Stimulated activated CD4-positive, alpha-beta T cell treated with anti-CD3 and anti-CD28 coated beads, Interleukin-15, amount 100 ng/mL, for 24 hours (primary cell): ENCODE measurements at regions not wholly inside any gene's neighbourhood (a gene's known extent, or its start where the extent isn't known, plus 50 kb on each side); places are given as distances from the start of the nearest gene placed in this dataset.
A peak's percentile ranks its signal among the peaks of the same experiment; 100 is the strongest.
"Not testable (repeated sequence)": the region's sequence is repeated elsewhere in the genome, so short reads cannot be mapped to it uniquely, and the experiment has no call there.

Experiments used
- DNase-seq: peaks from one replicate; pipeline ENCODE4 v3.0.0-alpha.2; 2020

GRCh38 chr2:9708683-9709538 lies 78.1 kb upstream of the YWHAQ start:
- DNase-seq: peak; percentile 69

- peak; percentile 37 for DNase-seq
These were observed 78.9 kb upstream of the YWHAQ start for GRCh38 chr2:9709539-9710285.

- peak; percentile 65 for DNase-seq
These were observed 79.5 kb upstream of the YWHAQ start for GRCh38 chr2:9710311-9710710.

- peak; percentile 33 for DNase-seq
These were observed 81.5 kb upstream of the YWHAQ start for GRCh38 chr2:9712263-9712662.

- DNase-seq: no peak
These were observed 83.9 kb upstream of the YWHAQ start for GRCh38 chr2:9714630-9715214.

GRCh38 chr2:9715238-9715637 lies 84.4 kb upstream of the YWHAQ start:
- DNase-seq: no peak

- no peak for DNase-seq
These were observed 87.2 kb upstream of the YWHAQ start for GRCh38 chr2:9717886-9718451.

GRCh38 chr2:9720352-9721093 lies 89.7 kb upstream of the YWHAQ start:
- DNase-seq: no peak

GRCh38 chr2:9721344-9721743 lies 90.5 kb upstream of the YWHAQ start:
- no peak for DNase-seq

- no peak for DNase-seq
These were observed 91.7 kb upstream of the YWHAQ start for GRCh38 chr2:9722451-9722850.

GRCh38 chr2:9724565-9724964 lies 93.8 kb upstream of the YWHAQ start:
- no peak for DNase-seq

- no peak for DNase-seq
These were observed 94.3 kb upstream of the YWHAQ start for GRCh38 chr2:9725106-9725505.

- not testable (repeated sequence) for DNase-seq
These were observed 95.2 kb upstream of the YWHAQ start for GRCh38 chr2:9726016-9726415.

GRCh38 chr2:9730523-9730922 lies 99.7 kb upstream of the YWHAQ start:
- not testable (repeated sequence) for DNase-seq

- DNase-seq: no peak
These were observed 102.0 kb upstream of the YWHAQ start for GRCh38 chr2:9732824-9733223.

- no peak for DNase-seq
These were observed 103.5 kb upstream of the YWHAQ start for GRCh38 chr2:9734308-9734707.

GRCh38 chr2:9735335-9735734 lies 104.5 kb upstream of the YWHAQ start:
- no peak for DNase-seq

GRCh38 chr2:9736021-9736420 lies 105.2 kb upstream of the YWHAQ start:
- DNase-seq: no peak

- no peak for DNase-seq
These were observed 106.0 kb upstream of the TAF1B start for GRCh38 chr2:9737053-9737875.

GRCh38 chr2:9738062-9738461 lies 105.2 kb upstream of the TAF1B start:
- no peak for DNase-seq
